Right lung (tissue), 2 donors: ENCODE measurements at regions not wholly inside any gene's neighbourhood (a gene's known extent, or its start where the extent isn't known, plus 50 kb on each side); places are given as distances from the start of the nearest gene placed in this dataset.

ENCODE experiments used
- DNase-seq, 2 donors: peaks; one replicate each; pipeline ENCODE4 v3.0.0-alpha.2; 2013

DNA sequence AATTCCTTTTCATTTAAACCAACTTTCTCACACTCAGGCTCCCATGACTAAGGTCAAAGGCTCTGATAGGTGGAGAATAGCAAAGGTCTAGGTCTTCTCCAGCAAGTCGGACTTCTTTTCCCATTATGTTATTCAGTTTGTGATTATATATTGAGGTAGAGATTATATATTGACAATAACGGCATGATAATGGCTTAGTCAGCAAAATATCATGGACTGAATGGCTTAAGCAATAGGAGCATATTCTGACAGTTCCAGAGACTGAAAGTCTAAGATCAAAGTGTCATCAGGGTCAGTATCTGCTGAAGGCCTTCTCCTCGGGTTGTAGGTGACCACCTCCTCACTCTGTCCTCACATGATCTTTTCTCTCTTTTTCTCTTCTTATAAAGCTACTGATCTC lies 1251.4 kb downstream of the ROBO1 start:
- no peak for DNase-seq

DNA sequence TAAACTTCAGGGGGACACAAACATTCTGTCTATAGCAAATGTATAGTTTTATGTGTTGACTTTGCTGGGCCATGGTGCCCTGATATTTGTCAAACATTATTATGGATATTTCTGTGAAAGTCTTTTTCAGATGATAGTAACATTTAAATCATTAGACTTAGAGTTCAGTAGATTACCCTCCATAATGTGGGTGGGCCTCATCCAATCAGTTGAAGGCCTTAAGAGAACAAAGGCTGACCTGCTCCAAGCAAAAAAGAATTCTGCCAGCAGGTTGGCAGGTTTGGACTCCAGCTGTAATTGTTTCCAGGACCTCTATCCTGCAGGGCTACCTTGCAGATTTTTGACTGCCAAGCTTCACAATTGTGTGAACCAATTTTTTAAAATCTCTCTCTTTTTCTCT lies 1250.9 kb downstream of the ROBO1 start:
- DNase-seq: no peak

DNA sequence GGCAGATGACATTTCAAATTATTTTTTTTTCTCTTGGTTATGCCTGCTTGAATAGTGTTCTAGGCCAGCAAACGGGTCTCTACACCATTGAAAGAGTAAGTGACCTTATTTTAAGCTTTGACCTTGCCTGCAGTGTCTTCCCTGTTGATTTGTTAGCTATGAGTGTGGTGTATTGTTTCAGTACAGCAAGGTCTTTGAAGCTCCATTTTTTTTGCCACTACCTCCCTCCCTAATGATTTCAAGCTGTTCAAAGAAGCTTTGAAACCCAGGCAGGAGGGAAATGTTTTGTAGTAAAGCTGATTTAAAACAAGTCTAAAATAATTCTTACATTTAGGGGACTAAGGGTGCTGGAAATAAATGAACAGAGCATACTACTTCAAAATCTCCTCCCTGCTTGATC lies 1249.8 kb downstream of the ROBO1 start:
- DNase-seq: no peak

DNA sequence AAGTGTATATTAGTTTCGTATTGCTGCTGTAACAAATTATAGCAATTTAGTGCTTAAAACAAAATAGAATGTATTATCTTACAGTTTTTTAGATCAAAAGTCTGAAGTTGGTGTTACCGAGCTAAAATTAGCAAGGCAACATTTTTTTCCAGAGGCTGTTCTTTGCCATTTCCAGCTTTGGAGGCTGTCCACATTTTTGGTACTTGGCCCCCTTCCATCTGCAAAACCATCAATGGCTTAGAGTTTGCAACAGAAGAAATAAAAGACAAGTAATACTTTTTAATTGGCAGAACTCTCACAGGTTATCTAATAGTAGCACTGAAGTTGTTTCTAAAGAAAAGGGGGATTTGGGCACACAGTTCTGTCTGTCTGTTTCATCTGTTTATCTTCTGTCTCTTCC lies 1248.5 kb downstream of the ROBO1 start:
- DNase-seq: no peak

DNA sequence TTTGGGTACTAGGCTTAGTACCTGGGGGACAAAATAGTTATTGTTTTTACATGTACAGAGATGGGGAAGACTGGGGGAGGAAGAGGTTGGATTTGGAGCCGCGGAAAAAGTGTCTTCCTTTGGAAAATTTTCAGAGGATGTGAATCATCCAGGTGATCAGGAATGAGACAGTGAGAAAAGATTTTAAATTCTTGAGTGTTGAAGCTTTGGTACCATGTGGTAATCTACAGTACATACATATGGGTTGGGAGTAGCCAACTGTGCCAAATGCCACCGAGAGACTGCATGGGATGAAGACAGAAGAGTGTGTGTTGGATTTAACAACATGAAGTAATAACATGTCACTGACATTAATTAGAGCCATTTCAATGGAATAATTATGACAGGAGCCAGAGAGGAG lies 1238.2 kb downstream of the ROBO1 start:
- no peak for DNase-seq

DNA sequence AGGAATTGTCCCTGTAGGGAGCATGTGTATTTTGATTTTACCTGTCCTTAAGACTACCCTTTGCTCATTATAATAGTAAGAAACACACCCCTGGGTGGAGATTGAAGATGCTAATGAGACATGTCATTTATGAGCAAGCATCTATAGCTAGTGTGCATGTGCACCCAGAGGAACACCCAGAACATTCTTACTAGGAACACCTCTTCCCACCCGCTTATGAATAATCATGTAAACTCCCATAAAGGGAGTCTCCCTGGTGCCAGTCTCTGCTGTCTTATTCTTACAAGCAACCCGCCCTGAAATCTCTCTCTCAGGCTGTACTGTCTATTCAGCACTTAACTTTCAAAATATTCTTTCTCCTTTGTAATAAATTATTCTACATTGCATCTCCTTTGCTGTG lies 1227.3 kb downstream of the ROBO1 start:
- no peak for DNase-seq

DNA sequence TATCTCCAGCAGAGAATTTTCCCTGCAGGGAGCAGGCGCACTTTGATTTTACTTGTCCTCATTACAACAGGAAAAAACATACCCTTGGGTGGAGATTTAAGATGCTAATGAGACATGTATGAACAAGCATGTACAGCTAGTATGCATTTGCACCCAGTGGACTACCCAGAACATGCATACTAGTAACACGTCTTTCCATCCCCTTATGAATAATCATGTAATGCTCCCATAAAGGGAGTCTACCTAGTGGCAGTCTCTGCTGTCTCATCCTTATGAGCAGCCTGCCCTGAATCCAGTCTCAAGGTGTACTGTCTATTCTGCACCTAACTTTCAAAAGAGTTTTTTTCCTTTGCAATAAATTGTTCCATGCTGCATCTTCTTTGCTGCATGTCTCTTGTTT lies 1222.0 kb downstream of the ROBO1 start:
- DNase-seq: no peak
